Activated naive CD8-positive, alpha-beta T cell treated with anti-CD3 and anti-CD28 coated beads for 36 hours (primary cell): ENCODE measurements at regions not wholly inside any gene's neighbourhood (a gene's known extent, or its start where the extent isn't known, plus 50 kb on each side); places are given as distances from the start of the nearest gene placed in this dataset.

ENCODE experiments used
- DNase-seq: peaks from one replicate; pipeline ENCODE4 v3.0.0; 2021
- H3K27ac Mint-ChIP-seq: one replicate; pipeline ENCODE4 v1.8.0; 2022; ENCODE audit warnings: mild to moderate bottlenecking, moderate library complexity, mixed read lengths
- H3K27me3 Mint-ChIP-seq: one replicate; pipeline ENCODE4 v1.8.0; 2022; ENCODE audit warnings: mild to moderate bottlenecking, mixed read lengths
- H3K36me3 Mint-ChIP-seq: one replicate; pipeline ENCODE4 v1.8.0; 2021; ENCODE audit warnings: mild to moderate bottlenecking, mixed read lengths
- H3K4me1 Mint-ChIP-seq: one replicate; pipeline ENCODE4 v1.8.0; 2021; ENCODE audit warnings: mixed read lengths
- H3K4me3 Mint-ChIP-seq: one replicate; pipeline ENCODE4 v1.8.0; 2022; ENCODE audit warnings: mild to moderate bottlenecking, moderate library complexity, mixed read lengths
- H3K9me3 Mint-ChIP-seq: one replicate; pipeline ENCODE4 v1.8.0; 2022; ENCODE audit warnings: mixed read lengths

GRCh38 chr4:111020961-111021360, 398.1 kb upstream of the PITX2 start:
- H3K27ac Mint-ChIP-seq: no peak overlapping the region
- H3K27me3 Mint-ChIP-seq: no peaks in the 10 kb centered on the region
- H3K9me3 Mint-ChIP-seq: peaks cover 1% of the 10 kb centered on the region
- DNase-seq: no peak
- no peaks in the 10 kb centered on the region for H3K36me3 Mint-ChIP-seq
- H3K4me1 Mint-ChIP-seq: no peaks in the 10 kb centered on the region
- no peak overlapping the region for H3K4me3 Mint-ChIP-seq

- Mint-ChIP-seq H3K36me3 (no peaks in the 10 kb centered on the region), H3K27ac (no peak overlapping the region), H3K27me3 (no peaks in the 10 kb centered on the region), H3K4me1 (no peaks in the 10 kb centered on the region), H3K4me3 (no peak overlapping the region), H3K9me3 (peaks cover 3% of the 10 kb centered on the region)
- DNase-seq: no peak
Observed at GRCh38 chr4:111022758-111023157, 399.9 kb upstream of the PITX2 start.

GRCh38 chr4:111027526-111027925, 404.6 kb upstream of the PITX2 start:
- Mint-ChIP-seq H3K9me3 (peaks cover 2% of the 10 kb centered on the region), H3K4me1 (no peaks in the 10 kb centered on the region), H3K36me3 (no peaks in the 10 kb centered on the region), H3K27me3 (no peaks in the 10 kb centered on the region), H3K27ac (no peak overlapping the region), H3K4me3 (no peak overlapping the region)
- DNase-seq: no peak

- Mint-ChIP-seq H3K4me3 (no peak overlapping the region), H3K9me3 (peaks cover 2% of the 10 kb centered on the region), H3K27me3 (no peaks in the 10 kb centered on the region), H3K27ac (no peak overlapping the region), H3K4me1 (no peaks in the 10 kb centered on the region), H3K36me3 (no peaks in the 10 kb centered on the region)
- DNase-seq: no peak
Observed at GRCh38 chr4:111028795-111029194, 405.9 kb upstream of the PITX2 start.

DNA sequence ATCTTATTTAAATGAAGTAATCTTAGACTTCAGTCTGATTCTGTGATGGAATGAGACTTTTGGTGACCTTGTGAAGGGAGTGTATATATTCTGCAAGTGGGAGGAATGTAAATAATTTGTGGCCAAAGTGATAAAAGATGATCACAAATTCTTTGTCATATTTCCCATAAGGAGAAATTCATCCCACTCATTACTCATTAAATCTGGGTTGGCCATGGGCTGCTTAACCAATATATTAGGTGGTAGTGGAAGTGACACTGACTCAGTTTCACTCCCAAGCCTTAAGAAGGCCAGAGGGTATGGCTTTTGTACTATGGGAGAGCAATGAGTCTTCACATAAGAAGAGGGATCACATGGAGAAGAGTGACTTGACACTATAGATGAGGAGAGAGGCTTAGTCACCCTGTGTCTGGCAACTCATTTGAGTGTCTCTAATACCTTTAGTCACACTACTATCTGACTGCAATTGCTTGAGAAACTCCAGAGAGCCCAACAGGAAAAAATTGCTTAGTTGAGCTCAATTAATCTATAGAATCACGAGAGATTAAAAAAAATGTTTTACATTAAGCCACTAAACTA, 408.2 kb upstream of the PITX2 start:
- Mint-ChIP-seq H3K36me3 (no peaks in the 10 kb centered on the region), H3K4me3 (no peak overlapping the region), H3K27ac (no peak overlapping the region), H3K9me3 (peaks cover under 1% of the 10 kb centered on the region), H3K4me1 (no peaks in the 10 kb centered on the region), H3K27me3 (no peaks in the 10 kb centered on the region)
- no peak for DNase-seq

DNA sequence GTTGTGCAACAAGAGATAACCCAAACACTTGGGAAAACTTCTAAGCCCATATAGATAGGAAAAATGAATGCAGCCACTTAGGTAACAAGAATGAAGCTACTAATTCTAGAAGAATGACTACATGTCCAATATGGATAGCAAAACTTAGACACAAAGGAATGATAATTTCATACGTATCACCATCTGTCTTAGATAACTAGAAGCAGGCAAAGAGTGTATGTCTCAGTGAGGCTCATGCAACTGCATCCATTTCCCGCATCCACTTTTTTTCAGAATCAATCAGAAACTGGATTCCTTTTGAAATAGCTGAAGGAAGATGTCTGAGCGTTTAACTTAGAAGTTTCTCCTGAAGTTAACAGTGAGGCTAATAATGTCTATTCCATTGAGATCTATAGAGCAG, 408.7 kb upstream of the PITX2 start:
- Mint-ChIP-seq H3K9me3 (no peaks in the 10 kb centered on the region), H3K27ac (no peak overlapping the region), H3K27me3 (no peaks in the 10 kb centered on the region), H3K4me1 (no peaks in the 10 kb centered on the region), H3K36me3 (no peaks in the 10 kb centered on the region), H3K4me3 (no peak overlapping the region)
- DNase-seq: no peak

GRCh38 chr4:111037591-111038360, 414.9 kb upstream of the PITX2 start:
- DNase-seq: no peak
- no peaks in the 10 kb centered on the region for H3K27me3 Mint-ChIP-seq
- no peaks in the 10 kb centered on the region for H3K4me1 Mint-ChIP-seq
- H3K36me3 Mint-ChIP-seq: no peaks in the 10 kb centered on the region
- H3K4me3 Mint-ChIP-seq: no peak overlapping the region
- H3K27ac Mint-ChIP-seq: no peak overlapping the region
- no peaks in the 10 kb centered on the region for H3K9me3 Mint-ChIP-seq

DNA sequence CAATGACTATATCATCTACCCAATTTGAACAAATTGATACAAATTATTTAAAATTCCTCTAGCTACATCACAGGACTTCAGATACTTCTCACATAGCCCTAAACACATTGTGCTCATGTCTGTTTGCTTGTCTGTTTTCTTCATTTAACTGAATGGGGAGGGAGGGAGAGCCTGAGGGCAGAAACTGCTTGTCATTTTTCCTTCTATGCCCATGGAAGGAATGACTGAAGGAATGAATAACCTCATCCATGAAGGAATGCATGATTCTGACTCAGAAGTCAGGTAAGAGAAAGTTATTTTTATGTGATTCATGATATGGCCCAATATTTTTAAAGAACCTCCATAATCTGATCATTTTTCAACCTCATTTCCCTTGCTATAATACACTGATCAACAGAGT, 418.0 kb upstream of the PITX2 start:
- H3K36me3 Mint-ChIP-seq: no peaks in the 10 kb centered on the region
- no peaks in the 10 kb centered on the region for H3K27me3 Mint-ChIP-seq

GRCh38 chr4:111043286-111043685, 420.4 kb upstream of the PITX2 start:
- Mint-ChIP-seq H3K36me3 (no peaks in the 10 kb centered on the region), H3K4me3 (no peak overlapping the region), H3K4me1 (no peaks in the 10 kb centered on the region), H3K9me3 (no peaks in the 10 kb centered on the region), H3K27ac (no peak overlapping the region), H3K27me3 (no peaks in the 10 kb centered on the region)
- DNase-seq: no peak

More for the DNA sequence above, 418.0 kb upstream of the PITX2 start:
- no peak overlapping the region for H3K4me3 Mint-ChIP-seq
- no peaks in the 10 kb centered on the region for H3K9me3 Mint-ChIP-seq
- H3K4me1 Mint-ChIP-seq: no peaks in the 10 kb centered on the region
- no peak for DNase-seq
- no peak overlapping the region for H3K27ac Mint-ChIP-seq

DNA sequence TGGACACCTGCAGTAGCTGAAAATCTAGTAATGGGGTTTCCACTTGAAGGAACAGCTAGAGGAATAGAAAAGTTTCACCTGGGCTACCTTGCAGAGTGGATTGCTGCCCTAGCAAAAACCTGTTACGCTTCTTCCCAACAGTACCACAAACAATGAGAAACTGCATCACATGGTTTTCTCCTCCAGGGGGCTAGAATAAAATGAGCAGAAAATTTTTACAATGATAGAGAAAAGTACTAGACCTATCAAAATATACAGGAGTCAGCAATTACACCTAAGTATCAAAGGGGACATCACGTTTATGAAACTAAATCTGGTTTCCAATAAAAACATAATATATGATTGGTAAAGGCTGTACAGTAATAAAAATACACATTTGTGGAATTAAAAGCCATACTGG, 423.1 kb upstream of the PITX2 start:
- no peak overlapping the region for H3K4me3 Mint-ChIP-seq
- no peaks in the 10 kb centered on the region for H3K36me3 Mint-ChIP-seq
- H3K27me3 Mint-ChIP-seq: no peaks in the 10 kb centered on the region
- peaks cover 3% of the 10 kb centered on the region for H3K9me3 Mint-ChIP-seq
- H3K27ac Mint-ChIP-seq: no peak overlapping the region
- no peak for DNase-seq
- H3K4me1 Mint-ChIP-seq: no peaks in the 10 kb centered on the region

DNA sequence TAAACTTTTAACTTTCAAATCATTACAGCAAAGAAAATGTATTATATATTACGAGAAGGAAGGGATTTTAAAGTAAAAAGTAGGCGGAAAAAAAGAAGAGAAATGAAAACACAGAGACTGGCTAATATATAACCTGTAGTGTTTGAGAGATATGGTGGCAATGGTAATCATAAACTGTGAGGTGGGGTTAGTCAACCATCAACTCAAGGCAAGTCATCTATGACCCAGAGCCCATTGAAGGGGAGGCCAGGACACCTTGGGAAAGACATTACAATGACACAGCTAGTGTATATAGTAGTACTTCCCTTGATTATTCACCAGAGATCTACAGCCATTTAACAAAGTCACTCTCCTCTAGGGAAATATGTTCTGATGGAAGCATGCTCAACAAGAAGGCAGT, 423.9 kb upstream of the PITX2 start:
- Mint-ChIP-seq H3K4me3 (no peak overlapping the region), H3K27ac (no peak overlapping the region), H3K36me3 (no peaks in the 10 kb centered on the region), H3K27me3 (no peaks in the 10 kb centered on the region), H3K9me3 (peaks cover 6% of the 10 kb centered on the region), H3K4me1 (no peaks in the 10 kb centered on the region)
- no peak for DNase-seq

DNA sequence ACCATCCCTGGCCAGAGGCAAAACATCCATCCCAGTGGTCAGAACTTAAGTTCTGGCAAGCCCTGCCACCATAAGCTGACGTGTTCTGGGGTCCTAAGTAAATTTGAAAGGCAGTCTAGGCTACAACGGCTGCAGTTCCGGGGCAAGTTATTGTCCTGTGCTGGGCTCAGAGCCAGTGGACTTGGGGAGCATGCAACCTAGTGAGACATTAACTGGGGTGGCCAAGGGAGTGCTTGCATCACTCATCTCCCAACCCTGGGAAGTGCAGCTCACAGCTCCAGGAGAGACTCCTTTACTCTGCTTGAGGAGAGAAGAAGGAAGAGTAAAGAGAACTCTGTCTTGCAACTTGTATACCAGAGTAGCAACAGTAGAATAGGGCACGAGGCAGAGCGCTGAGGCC, 425.4 kb upstream of the PITX2 start:
- Mint-ChIP-seq H3K27ac (no peak overlapping the region), H3K36me3 (no peaks in the 10 kb centered on the region), H3K4me1 (no peaks in the 10 kb centered on the region), H3K9me3 (peaks cover 6% of the 10 kb centered on the region), H3K4me3 (no peak overlapping the region), H3K27me3 (no peaks in the 10 kb centered on the region)
- no peak for DNase-seq

DNA sequence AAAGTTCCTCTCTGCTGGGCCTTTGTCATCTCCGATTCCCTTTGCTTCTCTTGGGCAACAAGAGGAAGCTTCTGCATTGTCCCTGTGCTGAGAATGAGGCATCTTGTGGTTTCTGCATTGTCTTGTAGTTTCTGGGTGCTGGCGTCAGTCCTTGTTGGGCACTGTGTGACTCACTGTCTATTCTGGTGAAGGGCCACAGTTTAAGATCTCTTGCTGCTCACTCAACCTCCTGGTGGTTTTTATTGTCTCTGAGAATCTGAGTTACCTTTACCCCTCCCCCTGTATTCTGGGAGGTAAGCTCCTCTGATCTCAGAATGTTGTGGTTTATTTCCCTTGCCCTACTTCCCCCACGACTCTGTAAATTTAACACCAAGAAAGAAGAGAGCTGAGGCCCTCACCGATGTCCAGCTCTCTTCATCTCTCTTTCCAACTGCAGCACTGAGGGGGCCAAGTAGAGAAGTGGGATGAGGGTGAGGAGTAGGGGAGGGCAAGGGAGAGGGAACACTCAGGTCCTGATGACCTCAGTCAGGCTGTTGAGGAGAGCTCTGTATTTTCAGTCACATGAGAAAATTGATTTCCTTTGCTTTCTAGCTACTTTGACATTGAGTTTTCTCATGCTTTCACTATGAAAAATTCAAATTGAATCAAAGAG, 441.6 kb upstream of the PITX2 start:
- Mint-ChIP-seq H3K4me3 (no peak overlapping the region), H3K27me3 (no peaks in the 10 kb centered on the region), H3K4me1 (no peaks in the 10 kb centered on the region), H3K9me3 (no peaks in the 10 kb centered on the region), H3K36me3 (no peaks in the 10 kb centered on the region), H3K27ac (no peak overlapping the region)
- no peak for DNase-seq

- H3K36me3 Mint-ChIP-seq: no peaks in the 10 kb centered on the region
- H3K27me3 Mint-ChIP-seq: no peaks in the 10 kb centered on the region
- DNase-seq: no peak
- H3K9me3 Mint-ChIP-seq: no peaks in the 10 kb centered on the region
- no peaks in the 10 kb centered on the region for H3K4me1 Mint-ChIP-seq
- no peak overlapping the region for H3K4me3 Mint-ChIP-seq
- H3K27ac Mint-ChIP-seq: no peak overlapping the region
Observed at GRCh38 chr4:111066001-111066400, 443.1 kb upstream of the PITX2 start.

GRCh38 chr4:111066447-111066846, 443.6 kb upstream of the PITX2 start:
- no peaks in the 10 kb centered on the region for H3K36me3 Mint-ChIP-seq

DNA sequence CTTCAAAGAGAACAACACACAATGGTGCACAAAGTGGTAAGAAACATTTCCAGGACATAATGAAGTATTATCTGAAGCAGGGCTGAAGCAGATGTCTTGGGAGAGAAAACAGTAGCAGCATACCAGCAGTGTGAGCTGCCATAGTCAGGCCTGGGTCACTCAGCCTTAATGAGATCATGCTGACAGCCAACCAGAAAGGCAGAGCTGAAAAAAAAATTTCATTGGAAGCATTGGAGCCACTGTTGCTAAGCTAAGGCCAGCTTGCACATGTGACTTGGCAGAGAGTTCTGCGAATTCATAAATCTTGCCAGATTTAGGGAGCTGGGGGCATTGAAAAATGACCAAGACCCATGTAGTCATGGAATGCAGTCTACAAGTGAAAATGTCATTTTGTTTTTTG, 444.0 kb upstream of the PITX2 start:
- Mint-ChIP-seq H3K36me3 (no peaks in the 10 kb centered on the region), H3K27ac (no peak overlapping the region), H3K27me3 (no peaks in the 10 kb centered on the region), H3K4me3 (no peak overlapping the region), H3K9me3 (no peaks in the 10 kb centered on the region), H3K4me1 (no peaks in the 10 kb centered on the region)
- no peak for DNase-seq

More at GRCh38 chr4:111066447-111066846, 443.6 kb upstream of the PITX2 start:
- no peaks in the 10 kb centered on the region for H3K9me3 Mint-ChIP-seq
- no peak for DNase-seq
- no peaks in the 10 kb centered on the region for H3K4me1 Mint-ChIP-seq
- H3K27ac Mint-ChIP-seq: no peak overlapping the region
- no peak overlapping the region for H3K4me3 Mint-ChIP-seq
- no peaks in the 10 kb centered on the region for H3K27me3 Mint-ChIP-seq
